ENCODE measurements at regions not wholly inside any gene's neighbourhood (a gene's known extent, or its start where the extent isn't known, plus 50 kb on each side); places are given as distances from the start of the nearest gene placed in this dataset.

DNA sequence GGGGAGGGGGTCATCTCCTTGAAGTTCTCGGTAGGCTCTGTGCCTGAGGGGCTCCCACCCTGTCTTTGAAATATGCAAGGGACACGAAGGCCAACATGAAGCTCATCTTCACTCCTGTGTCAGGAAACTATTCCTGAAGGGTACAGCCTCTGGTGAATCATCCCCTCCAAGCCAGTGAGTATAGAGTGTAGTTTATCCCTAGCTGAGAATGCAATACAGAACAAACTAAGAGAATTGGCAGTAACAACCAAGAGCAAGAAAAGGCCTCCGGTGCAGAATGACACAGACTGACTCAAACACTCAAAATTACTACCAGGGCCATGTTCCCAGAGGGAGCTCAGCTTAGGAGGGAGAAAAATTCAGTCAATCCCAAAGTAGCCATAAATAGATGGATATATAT, 413.3 kb downstream of the BCL11A start:
- no peak overlapping the region for H3K4me2 ChIP-seq (ENCODE audit: insufficient read depth, low read length)
- no peak overlapping the region for H2AFZ ChIP-seq (ENCODE audit: low read length)
- TF ChIP-seq, protein P1, sequence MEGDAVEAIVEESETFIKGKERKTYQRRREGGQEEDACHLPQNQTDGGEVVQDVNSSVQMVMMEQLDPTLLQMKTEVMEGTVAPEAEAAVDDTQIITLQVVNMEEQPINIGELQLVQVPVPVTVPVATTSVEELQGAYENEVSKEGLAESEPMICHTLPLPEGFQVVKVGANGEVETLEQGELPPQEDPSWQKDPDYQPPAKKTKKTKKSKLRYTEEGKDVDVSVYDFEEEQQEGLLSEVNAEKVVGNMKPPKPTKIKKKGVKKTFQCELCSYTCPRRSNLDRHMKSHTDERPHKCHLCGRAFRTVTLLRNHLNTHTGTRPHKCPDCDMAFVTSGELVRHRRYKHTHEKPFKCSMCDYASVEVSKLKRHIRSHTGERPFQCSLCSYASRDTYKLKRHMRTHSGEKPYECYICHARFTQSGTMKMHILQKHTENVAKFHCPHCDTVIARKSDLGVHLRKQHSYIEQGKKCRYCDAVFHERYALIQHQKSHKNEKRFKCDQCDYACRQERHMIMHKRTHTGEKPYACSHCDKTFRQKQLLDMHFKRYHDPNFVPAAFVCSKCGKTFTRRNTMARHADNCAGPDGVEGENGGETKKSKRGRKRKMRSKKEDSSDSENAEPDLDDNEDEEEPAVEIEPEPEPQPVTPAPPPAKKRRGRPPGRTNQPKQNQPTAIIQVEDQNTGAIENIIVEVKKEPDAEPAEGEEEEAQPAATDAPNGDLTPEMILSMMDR (IDR thresholded peaks at IDR 0.05; ENCODE audit: extremely low read depth, low read depth, low read length), result no peak
- H3K27ac ChIP-seq (ENCODE audit: low read depth, low read length), result no peak overlapping the region
- DNase-seq (ENCODE audit: insufficient read length, low spot score, missing footprints), result no peak
- no peaks in the 10 kb centered on the region for H3K27me3 ChIP-seq (ENCODE audit: insufficient read depth, low read length)
- no peaks in the 10 kb centered on the region for H3K79me2 ChIP-seq (ENCODE audit: insufficient read depth, low read length)
- no peaks in the 10 kb centered on the region for H4K20me1 ChIP-seq (ENCODE audit: insufficient read depth, low read length)
- no peaks in the 10 kb centered on the region for H3K36me3 ChIP-seq (ENCODE audit: insufficient read depth, low read length)
- no peaks in the 10 kb centered on the region for H3K4me1 ChIP-seq (ENCODE audit: insufficient read depth, low read length)
- H3K9me3 ChIP-seq (ENCODE audit: low read depth, low read length), result no peaks in the 10 kb centered on the region
- H3K4me3 ChIP-seq (ENCODE audit: insufficient read depth, low read length), result no peak overlapping the region

DNA sequence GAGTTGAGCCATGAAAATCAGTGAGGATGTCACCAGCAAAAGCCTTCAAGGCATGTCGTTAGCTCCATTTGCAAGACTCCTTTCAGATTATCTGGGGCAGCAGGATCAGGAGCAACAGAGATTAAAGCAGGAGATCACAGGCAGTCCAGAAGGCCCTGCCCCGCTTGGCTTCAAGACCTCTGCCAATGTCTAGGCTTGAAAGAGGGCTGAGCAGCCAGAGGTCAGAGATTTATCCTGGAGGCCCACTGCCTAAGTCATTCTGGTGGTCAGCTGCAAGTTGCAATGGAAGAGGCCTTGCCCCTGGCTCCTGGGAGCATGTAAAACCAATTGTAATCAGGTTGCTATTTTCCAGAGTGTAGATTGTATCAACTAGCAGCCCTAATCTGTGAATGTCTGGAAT, 416.5 kb downstream of the BCL11A start:
- Histone ChIP-seq H3K4me1 (ENCODE audit: insufficient read depth, low read length) (no peaks in the 10 kb centered on the region), H3K36me3 (ENCODE audit: insufficient read depth, low read length) (no peaks in the 10 kb centered on the region), H2AFZ (ENCODE audit: low read length) (no peak overlapping the region), H3K79me2 (ENCODE audit: insufficient read depth, low read length) (no peaks in the 10 kb centered on the region), H3K9me3 (ENCODE audit: low read depth, low read length) (no peaks in the 10 kb centered on the region), H4K20me1 (ENCODE audit: insufficient read depth, low read length) (no peaks in the 10 kb centered on the region), H3K27ac (ENCODE audit: low read depth, low read length) (no peak overlapping the region), H3K27me3 (ENCODE audit: insufficient read depth, low read length) (no peaks in the 10 kb centered on the region), H3K4me2 (ENCODE audit: insufficient read depth, low read length) (no peak overlapping the region), H3K4me3 (ENCODE audit: insufficient read depth, low read length) (no peak overlapping the region)
- TF ChIP-seq, protein P1 (IDR thresholded peaks at IDR 0.05; ENCODE audit: extremely low read depth, low read depth, low read length), result no peak
- peak; percentile 50 for DNase-seq (ENCODE audit: insufficient read length, low spot score, missing footprints)

DNA sequence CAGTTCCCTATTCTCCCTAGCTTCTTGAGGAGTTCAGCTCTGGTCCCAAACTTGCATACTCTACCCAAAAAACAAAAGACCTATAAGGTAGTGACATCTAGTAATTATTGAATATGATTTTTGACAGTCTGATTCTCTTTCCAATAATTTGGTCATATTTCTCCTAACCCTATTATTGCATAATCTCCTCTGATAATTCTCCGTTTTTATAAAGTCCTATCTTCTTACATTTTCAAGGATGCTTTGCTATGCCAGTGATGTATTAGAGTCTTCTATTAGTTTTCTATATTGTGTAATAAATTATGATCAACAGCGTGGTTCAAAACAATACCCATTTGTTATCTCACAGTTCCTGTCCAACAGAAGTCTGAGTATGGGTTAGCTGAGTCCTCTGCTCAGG, 426.3 kb downstream of the BCL11A start:
- H3K79me2 ChIP-seq (ENCODE audit: insufficient read depth, low read length), result no peaks in the 10 kb centered on the region

DNA sequence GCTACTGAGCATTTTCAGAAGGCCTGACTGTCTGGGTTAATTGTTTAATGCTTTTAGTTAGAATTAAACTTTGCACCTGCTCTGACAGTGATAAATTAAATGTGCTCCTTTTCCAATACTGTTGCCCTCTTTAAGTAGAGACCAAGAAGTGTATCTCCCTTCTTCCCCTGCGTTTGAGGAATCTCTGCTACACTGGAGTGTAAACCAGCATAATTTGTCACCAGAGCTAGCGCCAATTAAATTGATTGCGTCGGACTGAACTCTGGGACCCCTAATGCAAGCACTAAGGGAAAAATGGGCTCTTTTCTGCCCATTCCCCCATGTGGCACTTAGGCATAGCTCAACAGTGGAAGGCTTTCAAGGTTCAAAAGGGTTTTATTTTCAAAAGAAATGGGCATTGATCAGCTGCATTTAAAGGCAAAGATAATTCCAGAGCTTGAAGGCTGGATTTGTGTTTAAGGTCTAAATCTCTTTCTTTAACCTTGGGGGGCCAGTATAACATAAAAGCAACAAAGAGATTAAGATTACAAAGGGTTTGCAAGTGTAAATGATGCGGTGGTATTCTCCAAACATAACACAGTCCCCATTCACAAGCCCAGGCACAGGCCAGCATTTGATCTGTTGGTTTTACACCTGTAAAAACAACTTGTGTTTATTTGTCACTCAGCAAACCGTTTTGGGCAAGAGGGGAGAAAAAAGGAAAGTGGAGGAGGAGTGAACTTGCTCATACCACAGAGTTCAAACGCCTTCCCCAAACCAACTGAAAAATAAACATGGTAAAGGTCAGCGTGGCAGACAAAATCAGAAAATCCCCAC, 427.6 kb downstream of the BCL11A start:
- H3K9me3 ChIP-seq (ENCODE audit: low read depth, low read length), result peaks cover 5% of the 10 kb centered on the region
- no peak overlapping the region for H3K27ac ChIP-seq (ENCODE audit: low read depth, low read length)

More for the DNA sequence above, 426.3 kb downstream of the BCL11A start:
- no peak overlapping the region for H3K27ac ChIP-seq (ENCODE audit: low read depth, low read length)
- peaks cover 3% of the 10 kb centered on the region for H3K9me3 ChIP-seq (ENCODE audit: low read depth, low read length)
- no peak overlapping the region for H3K4me2 ChIP-seq (ENCODE audit: insufficient read depth, low read length)
- TF ChIP-seq, protein P1 (IDR thresholded peaks at IDR 0.05; ENCODE audit: extremely low read depth, low read depth, low read length), result no peak
- no peaks in the 10 kb centered on the region for H3K27me3 ChIP-seq (ENCODE audit: insufficient read depth, low read length)
- H2AFZ ChIP-seq (ENCODE audit: low read length), result no peak overlapping the region
- no peaks in the 10 kb centered on the region for H3K4me1 ChIP-seq (ENCODE audit: insufficient read depth, low read length)
- H3K4me3 ChIP-seq (ENCODE audit: insufficient read depth, low read length), result no peak overlapping the region
- H4K20me1 ChIP-seq (ENCODE audit: insufficient read depth, low read length), result no peaks in the 10 kb centered on the region
- H3K36me3 ChIP-seq (ENCODE audit: insufficient read depth, low read length), result no peaks in the 10 kb centered on the region
- DNase-seq (ENCODE audit: insufficient read length, low spot score, missing footprints), result no peak

More for the DNA sequence above, 427.6 kb downstream of the BCL11A start:
- no peak overlapping the region for H3K4me3 ChIP-seq (ENCODE audit: insufficient read depth, low read length)
- H3K4me2 ChIP-seq (ENCODE audit: insufficient read depth, low read length), result no peak overlapping the region
- H3K27me3 ChIP-seq (ENCODE audit: insufficient read depth, low read length), result no peaks in the 10 kb centered on the region
- no peaks in the 10 kb centered on the region for H3K79me2 ChIP-seq (ENCODE audit: insufficient read depth, low read length)
- no peak overlapping the region for H2AFZ ChIP-seq (ENCODE audit: low read length)
- DNase-seq (ENCODE audit: insufficient read length, low spot score, missing footprints), result no peak
- H3K4me1 ChIP-seq (ENCODE audit: insufficient read depth, low read length), result no peaks in the 10 kb centered on the region
- TF ChIP-seq, protein P1 (IDR thresholded peaks at IDR 0.05; ENCODE audit: extremely low read depth, low read depth, low read length), result no peak
- H3K36me3 ChIP-seq (ENCODE audit: insufficient read depth, low read length), result no peaks in the 10 kb centered on the region
- no peaks in the 10 kb centered on the region for H4K20me1 ChIP-seq (ENCODE audit: insufficient read depth, low read length)

All from osteoblast (primary cell).